ENCODE measurements at regions not wholly inside any gene's neighbourhood (a gene's known extent, or its start where the extent isn't known, plus 50 kb on each side); places are given as distances from the start of the nearest gene placed in this dataset.

- no peak overlapping the region for H3K4ac ChIP-seq (ENCODE audit: low read depth, low read length)
- no peak overlapping the region for H2AK5ac ChIP-seq (ENCODE audit: insufficient read length, low read length)
- no peak overlapping the region for H3K9ac ChIP-seq (ENCODE audit: extremely low read depth, insufficient read length, low read length)
- H3K23me2 ChIP-seq (ENCODE audit: insufficient read length, low read depth, low read length, poor library complexity, severe bottlenecking) = no peaks in the 10 kb centered on the region
- H3K4me2 ChIP-seq (ENCODE audit: insufficient read depth, insufficient read length, low read length) = no peak overlapping the region
- no peak overlapping the region for H4K91ac ChIP-seq (ENCODE audit: insufficient read length, low read depth, low read length)
- H3K27ac ChIP-seq (ENCODE audit: insufficient read length, low read depth, low read length) = no peak overlapping the region
- Mint-ChIP-seq H3K27me3 (ENCODE audit: low read depth) (no peaks in the 10 kb centered on the region), H3K9me3 (no peaks in the 10 kb centered on the region), H3K4me3 (no peak overlapping the region), H3K27ac (no peak overlapping the region), H3K36me3 (ENCODE audit: insufficient read depth in 1 of 3, low read depth in 3 of 3) (no peaks in the 10 kb centered on the region), H3K4me1 (peaks cover 2% of the 10 kb centered on the region in 2 experiments; a peak in 3 of 4 replicates)
- no peak overlapping the region for H2BK5ac ChIP-seq (ENCODE audit: insufficient read length, low read length)
- H2AFZ ChIP-seq (ENCODE audit: low read length) = no peak overlapping the region
- no peak overlapping the region for H2BK12ac ChIP-seq (ENCODE audit: insufficient read length, low read depth, low read length)
- WGBS (ENCODE audit: extremely low coverage, insufficient read length, low lambda C conversion rate) = no CpG with 5 or more reads among the region's 3 CpGs
- H3K18ac ChIP-seq (ENCODE audit: insufficient read length, low read depth, low read length) = no peak overlapping the region
- H3K23ac ChIP-seq (ENCODE audit: insufficient read length, low read depth, low read length) = no peak overlapping the region
- no peak for DNase-seq
- H3T11ph ChIP-seq (ENCODE audit: low read length) = no peak overlapping the region
- no peak overlapping the region for H3K14ac ChIP-seq (ENCODE audit: insufficient read depth, low read length)
- no peaks in the 10 kb centered on the region for H3K79me2 ChIP-seq (ENCODE audit: insufficient read depth, low read length)
- TF ChIP-seq CTCF (conservative IDR thresholded peaks at IDR 0.05) = no peak
- no peaks in the 10 kb centered on the region for H3K9me3 ChIP-seq (ENCODE audit: control insufficient read depth, low read depth, low read length)
- H3K4me1 ChIP-seq (ENCODE audit: insufficient read depth, low read length) = no peaks in the 10 kb centered on the region
- no peaks in the 10 kb centered on the region for H3K27me3 ChIP-seq (ENCODE audit: insufficient read depth, low read length)
- H3K79me1 ChIP-seq (ENCODE audit: insufficient read depth, low read depth, low read length, poor library complexity, severe bottlenecking) = no peaks in the 10 kb centered on the region
- no peaks in the 10 kb centered on the region for H4K20me1 ChIP-seq (ENCODE audit: control insufficient read depth, insufficient read depth, insufficient read length)
- H4K8ac ChIP-seq (replicated peaks; ENCODE audit: insufficient read length, low read depth, low read length) = no peak overlapping the region
- no peak overlapping the region for H2BK20ac ChIP-seq (ENCODE audit: low read depth, low read length, poor library complexity, severe bottlenecking)
- H4K5ac ChIP-seq (ENCODE audit: insufficient read length, low read depth, low read length) = no peak overlapping the region
- no peak overlapping the region for H2BK15ac ChIP-seq (ENCODE audit: low read depth, low read length)
- no peak overlapping the region for H3K56ac ChIP-seq (ENCODE audit: insufficient read length, low read depth, low read length)
- H2BK120ac ChIP-seq (ENCODE audit: low read depth, low read length, poor library complexity, severe bottlenecking) = no peak overlapping the region
These were observed 91.4 kb upstream of the MAGI3 start for GRCh38 chr1:113298941-113299340.
